HEK293 (cell line): ENCODE measurements at regions not wholly inside any gene's neighbourhood (a gene's known extent, or its start where the extent isn't known, plus 50 kb on each side); places are given as distances from the start of the nearest gene placed in this dataset.

Experiments used
- CTCF ChIA-PET: fragments of 350-600 bp; formaldehyde crosslinking; extraction: SDS; loops from one replicate; lab custom pipeline; 2021; ENCODE audit warnings: antibody characterized with exemption; lab: Yijun Ruan, JAX
- POLR2A ChIA-PET: fragments of 300-600 bp; formaldehyde crosslinking; extraction: SDS; loops from one replicate; lab custom pipeline; 2020; ENCODE audit warnings: antibody characterized with exemption, inconsistent platforms; lab: Yijun Ruan, JAX
- H3K27ac ChIP-seq: fragments of 200-500 bp; sonication (Bioruptor generic); 2 replicates; pipeline ENCODE4 v1.5.1; 2014; ENCODE audit warnings: low read depth, low read length, control low read depth, inconsistent platforms; ENCODE audit errors: extremely low read depth
- H3K36me3 ChIP-seq, 2 experiments: fragments of 200-500 bp in 1 of 2; sonication (Bioruptor generic) in 1 of 2; 1 replicate in 1 of 2; 2 replicates in 1 of 2; pipeline ENCODE4 v1.5.1; 2014 to 2017; ENCODE audit warnings: inconsistent platforms in 2 of 2, low read length in 2 of 2; ENCODE audit not compliant: control insufficient read depth in 2 of 2, insufficient read depth in 1 of 2
- H3K4me1 ChIP-seq: fragments of 200-500 bp; sonication (Bioruptor generic); 2 replicates; pipeline ENCODE4 v1.5.1; 2014; ENCODE audit warnings: mild to moderate bottlenecking, low read length, inconsistent platforms; ENCODE audit not compliant: control insufficient read depth, insufficient read depth
- H3K4me3 ChIP-seq: 2 replicates; pipeline ENCODE4 v1.5.1; 2011; ENCODE audit warnings: low read depth, mild to moderate bottlenecking, control low read depth, low read length, moderate library complexity
- H3K9me3 ChIP-seq: fragments of 200-500 bp; sonication (Bioruptor generic); 2 replicates; pipeline ENCODE4 v1.5.1; 2014; ENCODE audit warnings: low read depth, low read length, inconsistent platforms; ENCODE audit not compliant: control insufficient read depth, insufficient read depth
- GLI2 ChIP-seq: fragments of 450-650 bp; formaldehyde crosslinking; IDR thresholded peaks from 2 replicates; pipeline ENCODE4; 2017; ENCODE audit warnings: missing biosample characterization, missing genetic modification characterization, low read depth, borderline replicate concordance
- ZNF112 ChIP-seq: fragments of 450-650 bp; formaldehyde crosslinking; IDR thresholded peaks from 2 replicates; pipeline ENCODE4 v1.5.0; 2017; ENCODE audit warnings: missing biosample characterization, missing genetic modification characterization
- ZNF138 ChIP-seq: fragments of 450-650 bp; formaldehyde crosslinking; IDR thresholded peaks from 2 replicates; pipeline ENCODE4 v1.5.1; 2016; ENCODE audit warnings: missing biosample characterization, missing genetic modification characterization, borderline replicate concordance
- ZNF140 ChIP-seq: fragments of 450-650 bp; formaldehyde crosslinking; IDR thresholded peaks from 2 replicates; pipeline ENCODE4 v1.5.1; 2016; ENCODE audit warnings: missing biosample characterization, missing genetic modification characterization
- ZNF146 ChIP-seq: fragments of 450-650 bp; formaldehyde crosslinking; IDR thresholded peaks from 2 replicates; pipeline ENCODE4 v1.5.1; 2016; ENCODE audit warnings: missing biosample characterization, missing genetic modification characterization
- ZNF155 ChIP-seq: fragments of 450-650 bp; formaldehyde crosslinking; IDR thresholded peaks from 2 replicates; pipeline ENCODE4 v1.5.1; 2016; ENCODE audit warnings: missing biosample characterization, missing genetic modification characterization
- ZNF184 ChIP-seq: fragments of 450-650 bp; IDR thresholded peaks from 2 replicates; pipeline ENCODE4 v1.5.1; 2018; ENCODE audit warnings: missing biosample characterization, mild to moderate bottlenecking, missing genetic modification characterization
- ZNF2 ChIP-seq: fragments of 450-650 bp; formaldehyde crosslinking; IDR thresholded peaks from 2 replicates; pipeline ENCODE4 v1.5.1; 2016; ENCODE audit warnings: missing biosample characterization, missing genetic modification characterization
- ZNF24 ChIP-seq: fragments of 450-650 bp; formaldehyde crosslinking; IDR thresholded peaks from 2 replicates; pipeline ENCODE4 v1.5.1; 2016; ENCODE audit warnings: missing biosample characterization, missing genetic modification characterization
- ZNF280D ChIP-seq: fragments of 450-650 bp; formaldehyde crosslinking; IDR thresholded peaks from 2 replicates; pipeline ENCODE4 v1.5.1; 2016; ENCODE audit warnings: missing biosample characterization, missing genetic modification characterization
- ZNF341 ChIP-seq: fragments of 450-650 bp; formaldehyde crosslinking; IDR thresholded peaks from 2 replicates; pipeline ENCODE4; 2016; ENCODE audit warnings: low read depth, missing biosample characterization, missing genetic modification characterization
- ZNF449 ChIP-seq: fragments of 450-650 bp; formaldehyde crosslinking; IDR thresholded peaks from 2 replicates; pipeline ENCODE4 v1.5.1; 2017; ENCODE audit warnings: missing biosample characterization, mild to moderate bottlenecking, missing genetic modification characterization, moderate library complexity
- ZNF510 ChIP-seq: fragments of 450-650 bp; formaldehyde crosslinking; IDR thresholded peaks from 2 replicates; pipeline ENCODE4 v1.5.1; 2018; ENCODE audit warnings: mild to moderate bottlenecking, missing genetic modification characterization, missing biosample characterization; ENCODE audit not compliant: insufficient replicate concordance
- ZNF555 ChIP-seq: fragments of 450-650 bp; formaldehyde crosslinking; conservative IDR thresholded peaks from 2 replicates; pipeline ENCODE4 v1.5.1; 2017; ENCODE audit warnings: missing biosample characterization, mild to moderate bottlenecking, missing genetic modification characterization, inconsistent platforms
- ZNF600 ChIP-seq: fragments of 450-650 bp; formaldehyde crosslinking; IDR thresholded peaks from 2 replicates; pipeline ENCODE4 v1.5.1; 2016; ENCODE audit warnings: missing biosample characterization, missing genetic modification characterization
- ZNF658 ChIP-seq: fragments of 450-650 bp; formaldehyde crosslinking; IDR thresholded peaks from 2 replicates; pipeline ENCODE4; 2016; ENCODE audit warnings: missing biosample characterization, missing genetic modification characterization
- ZNF785 ChIP-seq: fragments of 450-650 bp; formaldehyde crosslinking; IDR thresholded peaks from 2 replicates; pipeline ENCODE4 v1.5.1; 2016; ENCODE audit warnings: missing biosample characterization, missing genetic modification characterization
- TF ChIP-seq, protein P1 (sequence below): fragments of 450-650 bp; formaldehyde crosslinking; IDR thresholded peaks from 2 replicates; pipeline ENCODE4 v1.5.1; 2016; ENCODE audit warnings: missing biosample characterization, missing genetic modification characterization
- TF ChIP-seq, protein P2 (sequence below): fragments of 450-650 bp; formaldehyde crosslinking; IDR thresholded peaks from 2 replicates; pipeline ENCODE4 v1.5.1; 2016; ENCODE audit warnings: missing biosample characterization, missing genetic modification characterization
- TF ChIP-seq, protein P3 (sequence below): fragments of 450-650 bp; formaldehyde crosslinking; conservative IDR thresholded peaks from 2 replicates; pipeline ENCODE4 v1.5.1; 2016; ENCODE audit warnings: low read depth, missing biosample characterization, missing genetic modification characterization
- TF ChIP-seq, protein P4 (sequence below): fragments of 450-650 bp; formaldehyde crosslinking; optimal IDR thresholded peaks from 2 replicates; pipeline ENCODE3; 2016; ENCODE audit warnings: missing biosample characterization, mild to moderate bottlenecking, missing genetic modification characterization

GRCh38 chr13:111976474-111977178 lies 90.3 kb upstream of the SOX1 start (continued):
- TF ChIP-seq, protein P1, sequence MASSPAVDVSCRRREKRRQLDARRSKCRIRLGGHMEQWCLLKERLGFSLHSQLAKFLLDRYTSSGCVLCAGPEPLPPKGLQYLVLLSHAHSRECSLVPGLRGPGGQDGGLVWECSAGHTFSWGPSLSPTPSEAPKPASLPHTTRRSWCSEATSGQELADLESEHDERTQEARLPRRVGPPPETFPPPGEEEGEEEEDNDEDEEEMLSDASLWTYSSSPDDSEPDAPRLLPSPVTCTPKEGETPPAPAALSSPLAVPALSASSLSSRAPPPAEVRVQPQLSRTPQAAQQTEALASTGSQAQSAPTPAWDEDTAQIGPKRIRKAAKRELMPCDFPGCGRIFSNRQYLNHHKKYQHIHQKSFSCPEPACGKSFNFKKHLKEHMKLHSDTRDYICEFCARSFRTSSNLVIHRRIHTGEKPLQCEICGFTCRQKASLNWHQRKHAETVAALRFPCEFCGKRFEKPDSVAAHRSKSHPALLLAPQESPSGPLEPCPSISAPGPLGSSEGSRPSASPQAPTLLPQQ (tag by site-specific recombination) = no peak
- TF ChIP-seq ZNF280D (tag by site-specific recombination) (no peak), ZNF341 (tag by site-specific recombination) (no peak), ZNF555 (no peak), GLI2 (tag by site-specific recombination) (no peak), ZNF658 (tag by site-specific recombination) (no peak), ZNF2 (tag by site-specific recombination) (no peak), ZNF600 (tag by site-specific recombination) (no peak), ZNF449 (tag by site-specific recombination) (no peak)
- TF ChIP-seq, protein P2, sequence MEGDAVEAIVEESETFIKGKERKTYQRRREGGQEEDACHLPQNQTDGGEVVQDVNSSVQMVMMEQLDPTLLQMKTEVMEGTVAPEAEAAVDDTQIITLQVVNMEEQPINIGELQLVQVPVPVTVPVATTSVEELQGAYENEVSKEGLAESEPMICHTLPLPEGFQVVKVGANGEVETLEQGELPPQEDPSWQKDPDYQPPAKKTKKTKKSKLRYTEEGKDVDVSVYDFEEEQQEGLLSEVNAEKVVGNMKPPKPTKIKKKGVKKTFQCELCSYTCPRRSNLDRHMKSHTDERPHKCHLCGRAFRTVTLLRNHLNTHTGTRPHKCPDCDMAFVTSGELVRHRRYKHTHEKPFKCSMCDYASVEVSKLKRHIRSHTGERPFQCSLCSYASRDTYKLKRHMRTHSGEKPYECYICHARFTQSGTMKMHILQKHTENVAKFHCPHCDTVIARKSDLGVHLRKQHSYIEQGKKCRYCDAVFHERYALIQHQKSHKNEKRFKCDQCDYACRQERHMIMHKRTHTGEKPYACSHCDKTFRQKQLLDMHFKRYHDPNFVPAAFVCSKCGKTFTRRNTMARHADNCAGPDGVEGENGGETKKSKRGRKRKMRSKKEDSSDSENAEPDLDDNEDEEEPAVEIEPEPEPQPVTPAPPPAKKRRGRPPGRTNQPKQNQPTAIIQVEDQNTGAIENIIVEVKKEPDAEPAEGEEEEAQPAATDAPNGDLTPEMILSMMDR (tag by site-specific recombination) = no peak

GRCh38 chr13:111977179-111977506 lies 89.8 kb upstream of the SOX1 start:
- no peaks in the 10 kb centered on the region for H3K4me1 ChIP-seq
- H3K27ac ChIP-seq = no peak overlapping the region
- no peaks in the 10 kb centered on the region for H3K9me3 ChIP-seq
- H3K36me3 ChIP-seq = no peaks in the 10 kb centered on the region
- CTCF ChIA-PET = no interaction called here
- no peak overlapping the region for H3K4me3 ChIP-seq
- POLR2A ChIA-PET = no interaction called here
- TF ChIP-seq, protein P2 (tag by site-specific recombination) = no peak
- TF ChIP-seq ZNF785 (tag by site-specific recombination) = no peak
- no peak for TF ChIP-seq ZNF140
- no peak for TF ChIP-seq ZNF138 (tag by site-specific recombination)
- TF ChIP-seq ZNF510 (tag by site-specific recombination) = no peak
- TF ChIP-seq ZNF24 (tag by site-specific recombination) = no peak
- TF ChIP-seq ZNF184 = no peak
- TF ChIP-seq, protein P3, sequence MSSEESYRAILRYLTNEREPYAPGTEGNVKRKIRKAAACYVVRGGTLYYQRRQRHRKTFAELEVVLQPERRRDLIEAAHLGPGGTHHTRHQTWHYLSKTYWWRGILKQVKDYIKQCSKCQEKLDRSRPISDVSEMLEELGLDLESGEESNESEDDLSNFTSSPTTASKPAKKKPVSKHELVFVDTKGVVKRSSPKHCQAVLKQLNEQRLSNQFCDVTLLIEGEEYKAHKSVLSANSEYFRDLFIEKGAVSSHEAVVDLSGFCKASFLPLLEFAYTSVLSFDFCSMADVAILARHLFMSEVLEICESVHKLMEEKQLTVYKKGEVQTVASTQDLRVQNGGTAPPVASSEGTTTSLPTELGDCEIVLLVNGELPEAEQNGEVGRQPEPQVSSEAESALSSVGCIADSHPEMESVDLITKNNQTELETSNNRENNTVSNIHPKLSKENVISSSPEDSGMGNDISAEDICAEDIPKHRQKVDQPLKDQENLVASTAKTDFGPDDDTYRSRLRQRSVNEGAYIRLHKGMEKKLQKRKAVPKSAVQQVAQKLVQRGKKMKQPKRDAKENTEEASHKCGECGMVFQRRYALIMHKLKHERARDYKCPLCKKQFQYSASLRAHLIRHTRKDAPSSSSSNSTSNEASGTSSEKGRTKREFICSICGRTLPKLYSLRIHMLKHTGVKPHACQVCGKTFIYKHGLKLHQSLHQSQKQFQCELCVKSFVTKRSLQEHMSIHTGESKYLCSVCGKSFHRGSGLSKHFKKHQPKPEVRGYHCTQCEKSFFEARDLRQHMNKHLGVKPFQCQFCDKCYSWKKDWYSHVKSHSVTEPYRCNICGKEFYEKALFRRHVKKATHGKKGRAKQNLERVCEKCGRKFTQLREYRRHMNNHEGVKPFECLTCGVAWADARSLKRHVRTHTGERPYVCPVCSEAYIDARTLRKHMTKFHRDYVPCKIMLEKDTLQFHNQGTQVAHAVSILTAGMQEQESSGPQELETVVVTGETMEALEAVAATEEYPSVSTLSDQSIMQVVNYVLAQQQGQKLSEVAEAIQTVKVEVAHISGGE (tag by site-specific recombination) = no peak
- TF ChIP-seq ZNF146 (tag by site-specific recombination) = no peak
- TF ChIP-seq ZNF155 = no peak
- TF ChIP-seq, protein P4, sequence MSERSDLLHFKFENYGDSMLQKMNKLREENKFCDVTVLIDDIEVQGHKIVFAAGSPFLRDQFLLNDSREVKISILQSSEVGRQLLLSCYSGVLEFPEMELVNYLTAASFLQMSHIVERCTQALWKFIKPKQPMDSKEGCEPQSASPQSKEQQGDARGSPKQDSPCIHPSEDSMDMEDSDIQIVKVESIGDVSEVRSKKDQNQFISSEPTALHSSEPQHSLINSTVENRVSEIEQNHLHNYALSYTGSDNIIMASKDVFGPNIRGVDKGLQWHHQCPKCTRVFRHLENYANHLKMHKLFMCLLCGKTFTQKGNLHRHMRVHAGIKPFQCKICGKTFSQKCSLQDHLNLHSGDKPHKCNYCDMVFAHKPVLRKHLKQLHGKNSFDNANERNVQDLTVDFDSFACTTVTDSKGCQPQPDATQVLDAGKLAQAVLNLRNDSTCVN (tag by site-specific recombination) = no peak
- TF ChIP-seq ZNF112 = no peak
